ENCODE measurements at regions not wholly inside any gene's neighbourhood (a gene's known extent, or its start where the extent isn't known, plus 50 kb on each side); places are given as distances from the start of the nearest gene placed in this dataset.

DNA sequence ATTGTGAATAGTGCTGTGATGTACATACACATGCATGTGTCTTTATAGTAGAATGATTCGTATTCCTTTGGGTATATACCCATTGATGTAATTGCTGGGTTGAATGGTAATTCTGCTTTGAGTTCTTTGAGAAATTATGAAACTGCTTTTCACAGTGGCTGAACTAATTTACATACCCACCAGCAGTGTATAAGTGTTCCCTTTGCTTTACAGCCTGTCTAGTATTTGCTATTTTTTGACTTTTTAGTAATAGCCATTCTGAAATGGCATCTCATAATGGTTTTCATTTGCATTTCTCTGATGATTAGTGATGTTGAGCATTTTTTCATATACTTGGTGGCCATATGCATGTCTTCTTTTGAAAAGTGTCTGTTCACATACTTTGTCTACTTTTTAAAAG, 54.5 kb upstream of the FAM78B start:
- no peak for DNase-seq

- DNase-seq, result no peak
Measured at GRCh38 chr1:166233750-166234366, 67.1 kb upstream of the FAM78B start.

- no peak for DNase-seq
Measured at GRCh38 chr1:166235728-166236127, 68.9 kb upstream of the FAM78B start.

GRCh38 chr1:166237675-166238074, 70.9 kb upstream of the FAM78B start:
- DNase-seq, result no peak

DNA sequence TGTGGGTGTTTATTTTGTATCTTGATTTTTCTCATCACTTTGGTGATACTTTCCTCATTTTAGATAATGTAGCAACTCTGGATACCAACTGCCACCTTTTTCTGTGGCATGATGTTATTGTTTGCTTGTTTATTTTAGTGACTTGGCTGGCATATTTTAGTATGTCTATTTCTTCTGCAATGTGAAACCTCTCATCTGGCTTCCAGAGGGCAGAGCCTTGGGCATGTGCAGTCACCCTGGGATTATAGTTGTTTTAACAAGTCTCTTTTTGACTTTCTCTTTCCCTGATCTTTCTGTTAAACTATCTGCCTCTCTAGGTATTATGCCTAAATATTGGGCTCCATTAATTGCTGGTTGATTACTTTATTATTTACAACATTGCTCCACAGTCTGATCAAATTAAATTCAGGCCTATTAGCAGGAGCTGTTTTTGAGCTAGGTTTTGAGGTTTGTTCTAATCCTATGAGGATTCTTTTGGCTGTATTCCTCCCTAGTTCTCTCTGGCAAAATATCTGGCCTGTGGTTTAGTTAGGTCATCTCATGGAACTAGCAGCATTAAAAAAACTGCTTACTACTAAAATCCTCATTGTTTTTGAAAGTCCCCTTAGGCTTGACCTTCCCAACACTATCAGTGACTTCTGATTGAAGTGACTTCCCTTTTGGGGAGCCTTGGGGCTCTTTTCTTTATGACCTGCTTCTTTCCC, 86.4 kb upstream of the FAM78B start:
- no peak for DNase-seq

GRCh38 chr1:166258017-166258416, 91.2 kb upstream of the FAM78B start:
- no peak for DNase-seq

- DNase-seq, result no peak
Measured at GRCh38 chr1:166261511-166261910, 94.7 kb upstream of the FAM78B start.

GRCh38 chr1:166270476-166271150, 103.8 kb upstream of the FAM78B start:
- DNase-seq, result no peak

GRCh38 chr1:166271151-166271538, 104.3 kb upstream of the FAM78B start:
- no peak for DNase-seq

GRCh38 chr1:166272155-166272554, 105.4 kb upstream of the FAM78B start:
- DNase-seq, result no peak

- DNase-seq, result no peak
Measured at GRCh38 chr1:166272851-166273250, 106.0 kb upstream of the FAM78B start.

DNA sequence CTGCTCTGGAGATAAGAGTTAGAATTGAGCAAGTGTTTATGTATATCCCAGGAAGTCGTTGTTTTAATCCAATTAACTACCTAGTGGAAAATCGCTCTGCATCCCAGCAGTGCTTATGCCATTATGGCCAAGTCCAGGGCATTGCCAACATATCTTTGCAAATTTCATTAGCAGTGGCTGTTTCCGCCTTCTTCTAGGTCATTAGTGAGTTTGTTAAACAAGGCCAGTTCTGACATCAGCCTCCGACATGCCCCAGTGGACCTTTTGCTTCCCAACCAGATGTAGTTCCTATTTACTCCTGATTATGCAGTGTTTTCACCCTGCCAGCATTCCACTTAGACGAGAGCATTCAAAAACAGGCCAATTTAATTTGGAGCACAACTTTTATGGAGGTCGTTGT, 106.8 kb upstream of the FAM78B start:
- no peak for DNase-seq

DNA sequence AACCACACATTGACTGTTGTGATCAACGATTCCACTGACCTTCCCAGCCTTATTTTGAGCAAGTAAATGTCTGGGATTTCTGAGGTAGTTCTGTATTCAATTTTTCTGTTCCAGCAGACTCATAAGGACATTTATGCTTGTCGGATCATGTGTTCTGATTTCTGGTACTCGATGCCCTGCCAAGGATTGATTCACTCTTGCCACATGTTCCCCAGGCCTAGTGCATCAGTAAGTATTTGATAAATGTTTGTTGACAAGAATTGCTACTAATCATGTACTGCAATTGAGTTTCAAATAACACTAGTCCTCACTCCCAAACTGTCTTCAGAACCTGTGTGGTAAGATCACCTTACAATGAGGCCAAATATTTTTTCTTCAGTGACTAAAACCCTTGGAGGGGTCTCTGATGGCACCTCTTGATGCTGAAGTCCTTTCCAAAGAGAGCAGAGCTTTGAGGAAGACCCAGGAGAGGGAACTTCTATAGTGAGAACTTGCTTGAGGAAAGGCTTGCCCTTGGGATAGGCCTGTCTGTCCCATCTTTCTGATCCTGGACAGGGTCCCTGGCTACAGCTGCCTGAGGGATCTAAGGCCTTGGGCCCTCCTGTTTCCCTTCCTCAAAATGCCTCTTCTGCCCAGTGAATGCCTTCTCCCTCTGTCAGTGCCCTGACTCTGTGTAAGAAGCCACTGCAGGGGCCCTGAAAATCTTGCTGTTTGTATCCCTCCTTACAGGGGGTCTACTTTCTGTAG, 115.8 kb upstream of the FAM78B start:
- no peak for DNase-seq

DNA sequence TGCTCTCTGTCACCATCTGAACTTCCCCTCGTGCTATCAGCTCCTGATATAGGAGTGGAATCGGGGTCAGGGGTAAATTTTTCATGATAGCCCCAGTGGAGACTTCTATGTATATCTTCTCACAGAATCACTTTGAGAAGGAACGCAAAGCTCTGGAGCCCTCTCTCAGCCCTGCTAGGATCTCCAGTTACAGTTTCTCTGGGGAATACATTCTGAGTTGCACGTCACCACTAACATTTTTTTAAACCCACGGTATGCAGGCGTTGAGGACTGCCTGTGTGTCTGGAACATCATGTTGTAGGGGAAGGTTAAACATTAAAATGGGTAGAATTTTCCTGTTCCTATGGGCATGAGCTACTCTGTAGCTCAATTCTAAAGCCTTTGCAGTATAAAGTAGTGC, 116.4 kb upstream of the FAM78B start:
- DNase-seq, result no peak

- DNase-seq, result no peak
Measured at GRCh38 chr1:166283600-166283999, 116.8 kb upstream of the FAM78B start.

DNA sequence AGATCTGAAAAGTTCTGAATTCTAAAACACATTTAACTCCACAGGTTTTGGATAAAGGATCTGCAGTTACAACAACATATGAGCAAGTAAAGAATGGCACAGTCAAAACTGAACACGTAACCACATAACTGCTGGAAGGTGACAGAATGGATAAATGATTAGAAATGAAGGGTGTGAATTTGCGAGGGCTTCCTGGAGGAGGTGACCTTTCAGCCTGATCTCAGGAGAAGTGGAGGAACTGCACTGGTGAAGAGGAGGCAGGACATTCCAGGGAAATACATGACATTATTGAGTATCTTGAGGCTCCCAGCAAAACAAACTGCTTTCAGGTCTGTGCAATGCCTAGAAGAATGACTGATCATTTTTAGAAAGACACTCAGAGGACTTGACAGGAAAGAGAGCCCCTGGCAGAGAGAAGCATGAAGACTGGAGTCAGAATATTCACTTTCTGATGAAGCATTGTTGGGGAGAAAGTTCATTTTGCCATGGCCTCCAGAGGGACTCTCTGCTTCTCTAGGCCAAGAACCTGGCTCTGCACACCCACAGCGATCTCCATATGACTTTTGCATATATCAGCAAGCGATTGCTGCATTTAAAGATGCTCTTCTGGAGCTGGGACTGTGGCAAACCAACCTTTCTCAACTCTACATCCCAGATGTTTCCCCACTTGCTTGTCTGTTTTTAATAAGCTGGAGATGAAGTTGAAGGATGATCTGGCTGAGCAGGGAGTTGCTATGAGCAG, 122.7 kb upstream of the FAM78B start:
- DNase-seq, result no peak

GRCh38 chr1:166295656-166296055, 128.9 kb upstream of the FAM78B start:
- no peak for DNase-seq

GRCh38 chr1:166297993-166298392, 131.2 kb upstream of the FAM78B start:
- DNase-seq, result no peak

- no peak for DNase-seq
Measured at GRCh38 chr1:166300767-166301166, 134.0 kb upstream of the FAM78B start.

DNA sequence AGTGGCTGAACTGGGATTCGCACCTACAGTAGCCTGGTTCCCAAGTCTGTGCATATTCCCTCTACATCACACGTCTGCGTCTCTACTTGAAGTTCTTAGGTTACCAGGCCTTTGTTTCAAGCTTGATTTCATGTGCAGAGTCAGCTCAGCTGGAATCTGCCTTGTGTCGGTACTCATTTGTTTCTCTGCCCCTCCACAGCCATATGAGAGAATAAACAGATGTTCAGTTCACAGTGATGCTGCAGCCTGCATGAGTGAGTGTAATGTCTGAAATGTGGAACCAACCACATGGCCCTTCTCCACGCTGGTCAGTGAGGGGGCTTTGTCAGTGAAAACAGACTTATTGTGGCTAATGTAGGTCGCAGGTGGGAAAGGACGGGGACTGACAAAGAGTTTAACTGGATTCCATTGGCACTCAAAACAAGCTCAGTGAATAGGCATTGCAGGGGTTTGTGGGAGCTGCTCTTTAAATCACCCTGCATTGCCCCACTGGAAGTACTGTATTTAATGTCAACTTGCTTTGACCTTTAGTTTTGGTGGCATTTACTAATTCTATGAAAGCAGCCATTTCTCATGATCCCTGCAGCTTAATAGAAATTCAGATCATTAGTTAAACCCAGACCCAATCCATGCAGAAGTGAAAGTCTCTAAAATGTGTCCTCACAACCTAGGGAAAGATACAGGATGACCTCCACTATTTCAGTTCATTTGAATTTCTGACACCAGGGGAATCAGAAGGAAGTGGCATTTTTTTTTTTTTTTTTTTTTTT, 136.4 kb upstream of the FAM78B start:
- no peak for DNase-seq

DNA sequence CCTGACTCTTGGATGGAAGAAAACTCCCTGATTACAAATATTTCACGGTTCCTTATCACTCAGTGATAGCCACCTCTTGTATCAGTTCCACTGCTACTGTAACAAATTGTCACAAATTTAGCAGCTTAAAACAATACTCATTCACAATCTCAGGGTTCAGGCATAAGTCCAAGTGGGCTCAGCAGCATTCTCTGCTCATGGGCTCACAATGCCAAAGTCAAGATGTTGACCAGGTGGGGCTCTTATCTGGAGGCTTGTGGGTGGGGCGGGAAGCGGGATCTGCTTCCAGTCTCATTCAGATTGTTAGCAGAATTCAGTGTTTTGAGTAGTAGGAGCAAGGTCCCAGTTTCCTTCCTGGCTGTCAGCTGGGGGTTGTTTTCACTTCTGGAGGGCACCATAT, 137.3 kb upstream of the FAM78B start:
- DNase-seq, result no peak

DNA sequence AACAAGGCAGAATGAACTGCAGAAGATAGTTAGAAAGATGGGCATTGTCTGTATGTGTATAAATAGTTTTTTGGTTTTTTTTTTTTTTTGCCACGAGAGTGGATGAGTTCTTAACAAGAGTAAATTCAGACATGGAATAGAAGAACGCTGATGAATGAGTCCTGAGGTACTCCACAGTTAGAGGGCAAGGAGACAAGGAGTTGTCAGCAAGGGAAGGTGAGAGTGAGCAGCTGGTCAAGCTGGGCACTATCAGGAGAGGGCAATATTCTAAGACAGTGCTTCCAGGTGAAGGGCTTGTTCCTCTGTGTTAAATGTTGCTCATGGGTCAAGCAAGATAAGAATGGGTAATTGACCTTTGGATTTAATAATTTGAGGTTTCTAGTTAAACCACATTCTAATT, 138.6 kb upstream of the FAM78B start:
- DNase-seq, result no peak

Measured in activated CD4-positive, alpha-beta T cell treated with anti-CD3 and anti-CD28 coated beads, Interleukin-2, Interleukin-6, amounts not matched to agents 100 ng/mL and 50 ng/mL, durations not matched to agents 16 hours and 8 hours (primary cell).